ENCODE measurements at regions not wholly inside any gene's neighbourhood (a gene's known extent, or its start where the extent isn't known, plus 50 kb on each side); places are given as distances from the start of the nearest gene placed in this dataset.

DNA sequence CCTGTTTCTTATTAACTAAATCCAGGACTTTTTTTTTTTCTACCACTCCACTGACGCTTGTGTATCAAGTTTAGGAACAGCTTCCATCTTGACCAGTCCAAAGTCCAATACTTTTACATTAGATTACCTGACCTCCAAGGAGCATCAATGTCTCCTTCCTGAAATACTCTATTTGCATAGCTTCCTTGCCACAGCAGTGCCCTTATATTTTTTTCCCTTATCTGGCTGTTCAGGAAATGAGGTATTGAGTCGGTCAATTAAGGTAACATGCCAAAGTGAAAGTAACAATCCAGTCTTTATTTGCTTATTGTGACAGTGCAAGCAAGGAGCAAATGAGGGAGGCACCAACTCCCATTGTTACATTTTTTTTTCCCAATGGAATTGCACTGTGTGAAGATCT, 730.8 kb upstream of the NDST4 start:
- ChIA-PET POLR2A (no interaction called here), CTCF (no interaction called here)
- Histone ChIP-seq H3K36me3 (ENCODE audit: control insufficient read depth, insufficient read depth, low read length) (no peaks in the 10 kb centered on the region), H3K4me1 (peaks cover 6% of the 10 kb centered on the region), H3K27me3 (replicated peaks; ENCODE audit: control insufficient read depth, insufficient read depth, low read length) (no peaks in the 10 kb centered on the region), H3K4me3 (ENCODE audit: low read depth, low read length) (no peak overlapping the region), H3K9me3 (no peaks in the 10 kb centered on the region)
- no peak for TF ChIP-seq CTCF (IDR thresholded peaks at IDR 0.05; ENCODE audit: insufficient read depth in 1 of 2, low read depth in 1 of 2, low read length in 1 of 2, severe bottlenecking in 1 of 2, unreplicated experiment in 1 of 2)
- Mint-ChIP-seq H3K27me3 (ENCODE audit: insufficient read depth, unreplicated experiment) (no peaks in the 10 kb centered on the region), H3K4me3 (ENCODE audit: unreplicated experiment) (no peak overlapping the region), H3K27ac (ENCODE audit: unreplicated experiment) (no peak overlapping the region), H3K4me1 (ENCODE audit: low read depth, unreplicated experiment) (peaks cover 11% of the 10 kb centered on the region), H3K9me3 (ENCODE audit: unreplicated experiment) (no peaks in the 10 kb centered on the region), H3K36me3 (ENCODE audit: insufficient read depth, unreplicated experiment) (no peaks in the 10 kb centered on the region)
- no TSS peak for BruUV-seq (replicated peaks)
- no peak for DNase-seq
- intact Hi-C loops (cut with micrococcal nuclease; ENCODE audit: unreplicated experiment), result no loop called here

GRCh38 chr4:115841871-115842270, 728.5 kb upstream of the NDST4 start:
- Mint-ChIP-seq H3K27ac (ENCODE audit: unreplicated experiment) (no peak overlapping the region), H3K27me3 (ENCODE audit: insufficient read depth, unreplicated experiment) (no peaks in the 10 kb centered on the region), H3K36me3 (ENCODE audit: insufficient read depth, unreplicated experiment) (no peaks in the 10 kb centered on the region), H3K9me3 (ENCODE audit: unreplicated experiment) (peaks cover 7% of the 10 kb centered on the region), H3K4me1 (ENCODE audit: low read depth, unreplicated experiment) (peaks cover 11% of the 10 kb centered on the region), H3K4me3 (ENCODE audit: unreplicated experiment) (no peak overlapping the region)
- H3K4me1 ChIP-seq, result peaks cover 6% of the 10 kb centered on the region
- intact Hi-C loops (cut with micrococcal nuclease; ENCODE audit: unreplicated experiment), result no loop called here
- ChIA-PET POLR2A (no interaction called here), CTCF (no interaction called here)
- no peak for TF ChIP-seq CTCF (IDR thresholded peaks at IDR 0.05; ENCODE audit: insufficient read depth in 1 of 2, low read depth in 1 of 2, low read length in 1 of 2, severe bottlenecking in 1 of 2, unreplicated experiment in 1 of 2)
- no peaks in the 10 kb centered on the region for H3K9me3 ChIP-seq
- DNase-seq, result no peak
- BruUV-seq (replicated peaks), result no TSS peak
- no peaks in the 10 kb centered on the region for H3K36me3 ChIP-seq (ENCODE audit: control insufficient read depth, insufficient read depth, low read length)
- no peak overlapping the region for H3K4me3 ChIP-seq (ENCODE audit: low read depth, low read length)
- no peaks in the 10 kb centered on the region for H3K27me3 ChIP-seq (replicated peaks; ENCODE audit: control insufficient read depth, insufficient read depth, low read length)

DNA sequence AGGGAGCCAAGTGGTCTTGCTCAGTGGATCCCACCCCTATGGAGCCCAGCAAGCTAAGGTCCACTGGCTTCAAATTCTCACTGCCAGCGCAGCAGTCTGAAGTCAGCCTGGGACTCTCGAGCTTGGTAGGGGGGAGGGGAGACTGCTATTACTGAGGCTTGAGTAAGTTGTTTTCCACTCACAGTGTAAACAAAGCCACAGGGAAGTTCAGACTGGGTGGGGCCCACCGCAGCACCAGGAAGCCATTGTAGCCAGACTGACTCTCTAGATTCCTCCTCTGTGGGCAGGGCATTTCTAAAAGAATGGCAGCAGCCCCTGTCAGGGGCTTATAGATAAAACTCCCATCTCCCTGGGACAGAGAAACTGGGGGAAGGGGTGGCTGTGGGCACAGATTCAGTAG, 721.0 kb upstream of the NDST4 start:
- Mint-ChIP-seq H3K27ac (ENCODE audit: unreplicated experiment) (no peak overlapping the region), H3K4me1 (ENCODE audit: low read depth, unreplicated experiment) (no peaks in the 10 kb centered on the region), H3K4me3 (ENCODE audit: unreplicated experiment) (no peak overlapping the region), H3K9me3 (ENCODE audit: unreplicated experiment) (peaks cover 10% of the 10 kb centered on the region), H3K27me3 (ENCODE audit: insufficient read depth, unreplicated experiment) (no peaks in the 10 kb centered on the region), H3K36me3 (ENCODE audit: insufficient read depth, unreplicated experiment) (no peaks in the 10 kb centered on the region)
- BruUV-seq (replicated peaks), result no TSS peak
- ChIA-PET POLR2A (no interaction called here), CTCF (no interaction called here)
- Histone ChIP-seq H3K36me3 (ENCODE audit: control insufficient read depth, insufficient read depth, low read length) (no peaks in the 10 kb centered on the region), H3K4me1 (no peaks in the 10 kb centered on the region), H3K4me3 (ENCODE audit: low read depth, low read length) (no peak overlapping the region), H3K27me3 (replicated peaks; ENCODE audit: control insufficient read depth, insufficient read depth, low read length) (no peaks in the 10 kb centered on the region), H3K9me3 (no peaks in the 10 kb centered on the region)
- intact Hi-C loops (cut with micrococcal nuclease; ENCODE audit: unreplicated experiment), result no loop called here
- TF ChIP-seq CTCF (IDR thresholded peaks at IDR 0.05; ENCODE audit: insufficient read depth in 1 of 2, low read depth in 1 of 2, low read length in 1 of 2, severe bottlenecking in 1 of 2, unreplicated experiment in 1 of 2), result no peak
- DNase-seq, result no peak
